ENCODE measurements at regions not wholly inside any gene's neighbourhood (a gene's known extent, or its start where the extent isn't known, plus 50 kb on each side); places are given as distances from the start of the nearest gene placed in this dataset.

GRCh38 chr7:13715534-13715933 is 273.9 kb downstream of the ETV1 start:
- no peak overlapping the region for H3K4me3 ChIP-seq (ENCODE audit: low read depth, low read length)
- no peak for DNase-seq (ENCODE audit: low read depth)
- no peak for TF ChIP-seq CTCF (IDR thresholded peaks at IDR 0.05; ENCODE audit: insufficient read depth, low read depth, low read length)

GRCh38 chr7:13717031-13717430 is 272.4 kb downstream of the ETV1 start:
- no peak overlapping the region for H3K4me3 ChIP-seq (ENCODE audit: low read depth, low read length)
- TF ChIP-seq CTCF (IDR thresholded peaks at IDR 0.05; ENCODE audit: insufficient read depth, low read depth, low read length): no peak
- no peak for DNase-seq (ENCODE audit: low read depth)

- no peak overlapping the region for H3K4me3 ChIP-seq (ENCODE audit: low read depth, low read length)
- no peak for DNase-seq (ENCODE audit: low read depth)
- no peak for TF ChIP-seq CTCF (IDR thresholded peaks at IDR 0.05; ENCODE audit: insufficient read depth, low read depth, low read length)
These were observed 265.1 kb downstream of the ETV1 start for GRCh38 chr7:13724191-13724976.

GRCh38 chr7:13724977-13725566 is 264.4 kb downstream of the ETV1 start:
- no peak overlapping the region for H3K4me3 ChIP-seq (ENCODE audit: low read depth, low read length)
- TF ChIP-seq CTCF (IDR thresholded peaks at IDR 0.05; ENCODE audit: insufficient read depth, low read depth, low read length): no peak
- DNase-seq (ENCODE audit: low read depth): peak; percentile 27

- no peak for DNase-seq (ENCODE audit: low read depth)
- H3K4me3 ChIP-seq (ENCODE audit: low read depth, low read length): no peak overlapping the region
- peak; percentile 12 for TF ChIP-seq CTCF (IDR thresholded peaks at IDR 0.05; ENCODE audit: insufficient read depth, low read depth, low read length)
These were observed 263.9 kb downstream of the ETV1 start for GRCh38 chr7:13725591-13725990.

GRCh38 chr7:13727279-13727678 is 262.2 kb downstream of the ETV1 start:
- TF ChIP-seq CTCF (IDR thresholded peaks at IDR 0.05; ENCODE audit: insufficient read depth, low read depth, low read length): no peak
- DNase-seq (ENCODE audit: low read depth): no peak
- no peak overlapping the region for H3K4me3 ChIP-seq (ENCODE audit: low read depth, low read length)
